NCI-H345 treated with DMSO at 0.1 percent for 48 hours (cell line): ENCODE measurements at regions not wholly inside any gene's neighbourhood (a gene's known extent, or its start where the extent isn't known, plus 50 kb on each side); places are given as distances from the start of the nearest gene placed in this dataset.
"Not testable (repeated sequence)": the region's sequence is repeated elsewhere in the genome, so short reads cannot be mapped to it uniquely, and the experiment has no call there.

ENCODE experiments used
- DNase-seq: peaks from one replicate; lab custom pipeline; 2025; ENCODE audit not compliant: unreplicated experiment; lab: John Stamatoyannopoulos, UW

- no peak for DNase-seq
Measured at GRCh38 chr15:87753539-87753938, 503.0 kb downstream of the NTRK3 start.

GRCh38 chr15:87752250-87752951 is 504.1 kb downstream of the NTRK3 start:
- no peak for DNase-seq

DNA sequence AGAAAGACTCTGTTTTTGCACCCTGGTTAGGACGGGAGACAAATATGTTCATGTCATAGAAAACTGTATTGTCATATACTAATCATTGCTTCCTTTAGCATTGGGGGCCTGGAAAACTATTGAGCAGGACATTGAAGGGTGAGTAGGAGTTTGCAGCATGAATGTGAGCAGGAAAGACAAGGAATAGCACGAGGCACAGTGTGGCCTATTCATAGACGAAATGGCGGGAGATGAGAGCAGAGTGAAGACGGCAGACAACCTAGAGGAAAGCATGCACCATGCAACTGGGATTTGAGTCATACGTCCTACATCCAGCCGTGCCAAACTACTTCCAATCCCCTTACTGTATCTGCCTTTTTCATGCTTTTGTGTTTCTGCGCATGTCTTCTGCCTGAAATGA is 508.1 kb downstream of the NTRK3 start:
- no peak for DNase-seq

DNA sequence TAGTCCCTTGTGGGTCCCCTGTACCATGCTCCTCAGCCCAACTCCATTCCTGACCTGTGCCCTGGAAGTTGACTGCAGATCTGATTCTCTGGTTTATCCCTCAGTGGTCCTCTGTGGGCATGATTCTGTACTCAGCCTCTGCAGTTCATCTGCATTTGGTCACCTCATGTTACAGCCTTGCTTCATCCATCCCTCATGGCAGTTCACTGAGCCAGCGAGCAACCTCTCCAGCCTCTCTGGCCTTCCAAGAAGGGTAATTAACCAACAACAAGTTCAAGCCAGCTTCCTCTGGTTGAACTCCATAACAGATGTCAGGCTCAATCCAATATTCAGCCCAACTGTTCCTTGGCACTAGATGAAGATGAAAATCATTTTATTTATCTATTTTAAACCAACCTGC is 509.5 kb downstream of the NTRK3 start:
- no peak for DNase-seq

- no peak for DNase-seq
Measured at GRCh38 chr15:87746333-87746732, 510.2 kb downstream of the NTRK3 start.

- no peak for DNase-seq
Measured at GRCh38 chr15:87744815-87745214, 511.7 kb downstream of the NTRK3 start.

- no peak for DNase-seq
Measured at GRCh38 chr15:87743562-87743961, 513.0 kb downstream of the NTRK3 start.

- DNase-seq, result no peak
Measured at GRCh38 chr15:87741350-87741749, 515.2 kb downstream of the NTRK3 start.

GRCh38 chr15:87740655-87741344 is 515.7 kb downstream of the NTRK3 start:
- no peak for DNase-seq

GRCh38 chr15:87739866-87740265 is 516.7 kb downstream of the NTRK3 start:
- no peak for DNase-seq

DNA sequence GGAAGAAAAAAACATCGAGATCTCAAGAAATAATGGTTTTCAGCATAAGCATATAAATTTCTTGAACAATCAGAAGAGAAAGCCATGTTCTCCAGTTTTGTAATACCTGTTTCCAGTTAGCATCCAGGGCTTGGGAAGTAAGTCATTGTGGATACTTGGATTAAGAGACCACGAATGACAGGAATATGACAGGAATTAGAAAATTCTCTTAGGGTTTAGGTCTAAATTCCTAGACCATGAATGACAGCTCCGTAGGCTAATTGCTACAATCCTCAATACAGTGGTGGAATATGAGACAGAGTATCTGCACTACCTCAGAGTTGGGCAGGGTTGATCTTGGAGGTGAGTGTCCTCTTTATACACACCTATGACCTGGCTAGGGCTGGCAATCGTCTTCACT is 517.5 kb downstream of the NTRK3 start:
- no peak for DNase-seq

- DNase-seq, result not testable (repeated sequence)
Measured at GRCh38 chr15:87737460-87737859, 519.1 kb downstream of the NTRK3 start.

DNA sequence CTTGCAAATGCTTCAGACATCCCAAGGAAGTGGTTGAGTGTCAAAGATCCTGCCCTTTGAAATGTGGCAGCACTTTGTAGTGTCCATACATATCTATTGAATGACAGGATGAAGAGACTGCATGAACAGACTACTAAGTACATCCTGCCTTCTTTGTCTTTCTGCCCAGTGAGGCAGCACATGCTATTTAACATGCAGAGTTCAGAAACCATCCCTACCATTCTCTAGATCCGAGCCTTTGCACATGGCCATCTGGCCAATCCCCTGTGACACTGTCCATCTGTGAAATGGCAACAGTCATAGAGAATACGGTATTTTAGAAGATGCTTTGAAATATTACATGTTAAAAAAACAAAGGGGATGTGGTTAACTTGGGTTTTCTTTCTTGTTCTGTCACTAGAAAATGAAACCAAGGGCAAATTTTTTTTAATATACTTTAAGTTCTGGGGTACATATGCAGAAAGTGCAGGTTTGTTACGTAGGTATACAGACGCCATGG is 519.6 kb downstream of the NTRK3 start:
- no peak for DNase-seq

DNA sequence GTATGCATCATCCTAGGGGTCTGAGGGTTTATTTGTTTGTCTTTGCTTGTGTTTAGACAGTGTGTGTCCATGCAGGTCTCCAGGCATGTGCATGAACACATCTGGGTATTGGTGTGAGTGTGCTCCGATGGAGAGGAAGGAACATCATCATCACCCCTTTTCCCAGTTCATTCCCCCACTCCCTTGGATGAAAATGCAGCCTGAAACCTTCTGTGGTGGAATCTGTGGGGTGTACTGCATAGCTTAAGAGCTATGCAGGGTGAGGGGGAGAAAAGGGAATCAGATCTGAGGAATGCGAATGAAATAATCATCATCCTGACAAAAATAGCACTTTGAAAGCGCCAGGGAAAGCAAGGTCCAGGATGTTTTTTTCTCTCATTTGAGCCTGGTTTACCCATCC is 520.1 kb downstream of the NTRK3 start:
- no peak for DNase-seq

- DNase-seq, result no peak
Measured at GRCh38 chr15:87735522-87735921, 521.0 kb downstream of the NTRK3 start.

DNA sequence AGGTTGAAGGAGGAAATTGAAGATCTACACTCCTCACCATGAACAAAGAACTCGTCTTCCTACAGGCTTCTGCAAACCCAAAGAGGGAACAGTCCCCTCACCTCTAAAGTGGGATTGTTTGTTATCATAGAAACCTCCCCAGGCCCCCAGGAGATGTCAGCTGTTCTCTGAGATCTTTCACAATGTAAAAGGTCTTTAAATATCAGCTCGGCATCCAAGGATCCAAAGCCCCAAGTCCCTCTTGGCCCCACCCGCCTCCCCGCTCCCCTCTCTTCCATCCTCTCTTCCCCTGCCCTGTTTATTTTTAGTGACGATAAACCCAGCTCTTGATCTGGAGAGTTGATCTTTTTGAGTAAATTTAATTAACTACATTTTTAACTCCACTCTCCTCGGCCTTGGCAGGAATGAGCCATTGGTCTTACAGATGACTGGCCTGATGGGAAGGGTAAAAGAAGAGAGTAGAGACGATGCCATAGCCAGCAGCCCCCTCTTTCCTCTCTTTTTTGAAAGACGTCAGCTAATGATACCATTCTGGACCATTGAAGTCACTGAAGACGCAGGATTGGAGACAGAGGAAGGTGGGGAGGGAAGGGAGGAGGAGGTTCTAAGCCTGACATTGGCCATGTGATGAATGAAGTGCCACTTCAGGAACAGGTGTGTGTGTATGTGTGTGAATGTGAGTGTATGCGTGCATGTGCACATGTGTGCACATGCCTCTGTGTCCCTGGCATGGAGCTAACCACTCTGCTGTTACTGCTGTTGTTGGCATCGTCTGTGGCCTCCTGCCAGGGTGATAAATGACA is 521.8 kb downstream of the NTRK3 start:
- no peak for DNase-seq

DNA sequence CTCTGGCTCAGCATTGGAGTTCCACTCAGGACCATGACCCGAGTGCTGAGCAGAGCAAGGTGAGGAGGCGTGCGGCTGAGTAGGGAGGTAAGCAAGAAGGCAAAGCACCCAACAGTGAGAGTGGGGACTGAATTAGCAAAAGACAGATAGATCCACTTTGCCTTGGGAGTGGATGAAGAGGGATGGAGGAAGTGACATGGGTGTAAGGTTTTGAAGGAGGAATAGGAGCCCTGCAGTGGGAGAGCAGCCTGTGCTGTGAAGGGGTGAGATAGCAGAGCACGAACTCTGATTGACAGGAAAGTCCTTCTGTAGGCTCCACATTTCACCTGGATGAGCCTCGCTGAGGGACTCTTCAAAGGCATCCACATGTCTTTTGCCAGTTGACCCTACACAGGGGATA is 522.6 kb downstream of the NTRK3 start:
- no peak for DNase-seq

GRCh38 chr15:87733541-87733941 is 523.0 kb downstream of the NTRK3 start:
- DNase-seq, result no peak

DNA sequence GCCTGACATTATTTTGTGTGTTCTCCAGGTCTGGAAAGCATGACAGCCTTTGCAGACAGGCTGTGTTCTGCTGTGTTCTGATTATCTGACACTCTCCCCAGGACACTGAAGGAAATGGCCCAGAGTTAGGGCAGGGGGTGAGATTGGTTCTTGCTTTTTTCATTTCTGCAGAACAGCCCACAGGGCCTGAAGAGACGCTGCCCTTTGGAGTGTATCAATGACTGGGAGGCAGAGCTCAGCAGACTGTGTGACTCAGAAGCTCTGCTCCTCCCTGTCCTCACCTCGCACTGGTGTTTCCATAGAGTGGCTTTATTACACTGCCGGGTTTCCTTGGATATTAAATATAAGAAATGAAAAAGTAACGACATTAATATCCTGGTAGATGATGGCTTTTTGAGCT is 523.6 kb downstream of the NTRK3 start:
- no peak for DNase-seq

- DNase-seq, result no peak
Measured at GRCh38 chr15:87731630-87732029, 524.9 kb downstream of the NTRK3 start.

DNA sequence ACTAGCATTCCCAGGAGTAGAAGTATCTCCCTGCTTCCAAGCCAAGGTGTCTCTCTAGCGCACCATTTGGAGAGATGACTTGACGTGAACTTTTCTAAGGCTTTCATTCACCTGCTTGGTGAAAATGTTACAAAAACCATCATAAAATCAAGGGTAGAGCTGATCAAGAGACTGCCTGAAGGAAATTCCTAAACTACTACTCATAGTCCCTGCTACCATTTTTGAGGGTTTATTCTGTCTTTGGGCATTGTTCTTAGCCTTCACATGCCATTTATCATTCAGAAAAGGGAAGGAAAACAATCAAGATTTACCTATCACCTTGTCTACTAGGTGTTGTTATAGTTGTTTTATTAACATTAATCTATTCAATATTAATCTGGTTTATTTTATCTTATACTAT is 525.8 kb downstream of the NTRK3 start:
- DNase-seq, result no peak

DNA sequence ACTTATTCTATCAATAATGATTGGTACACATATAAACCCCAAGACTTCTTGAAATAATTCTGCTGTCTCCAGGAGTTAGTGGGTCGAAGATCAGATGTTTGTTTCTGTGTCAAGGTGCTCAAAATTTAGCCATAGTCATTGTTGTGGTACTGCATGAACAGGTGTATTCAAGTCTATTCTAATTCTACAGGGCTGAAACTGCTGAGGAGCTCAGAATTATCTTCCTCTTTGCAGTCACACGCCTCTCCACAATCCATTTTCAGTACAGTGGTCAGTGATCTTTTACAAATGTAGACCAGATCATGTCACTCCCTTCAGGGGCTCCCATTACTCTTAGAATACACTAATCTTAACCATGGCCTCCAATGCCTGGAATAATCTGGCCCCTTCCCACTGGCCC is 527.5 kb downstream of the NTRK3 start:
- DNase-seq, result no peak
